Peyer's patch (tissue), 4 donors: ENCODE measurements at regions not wholly inside any gene's neighbourhood (a gene's known extent, or its start where the extent isn't known, plus 50 kb on each side); places are given as distances from the start of the nearest gene placed in this dataset.
"Not testable (repeated sequence)": the region's sequence is repeated elsewhere in the genome, so short reads cannot be mapped to it uniquely, and the experiment has no call there.

ENCODE experiments used
- DNase-seq, 3 donors: peaks; one replicate each; pipeline ENCODE4 v3.0.0-alpha.2; 2017 to 2019
- H3K27ac ChIP-seq, 4 donors: fragments of 200-600 bp; sonication (generic); one replicate each; pipeline ENCODE4 v1.5.1; 2016 to 2019
- H3K27me3 ChIP-seq, 2 donors: fragments of 200-600 bp; sonication (generic); one replicate each; pipeline ENCODE4 v1.5.1; 2019
- H3K36me3 ChIP-seq, 3 donors: fragments of 200-600 bp; sonication (generic); one replicate each; pipeline ENCODE4 v1.5.1; 2016 to 2019
- H3K4me1 ChIP-seq, 4 donors: fragments of 200-600 bp; sonication (generic); one replicate each; pipeline ENCODE4 v1.5.1; 2016 to 2019
- H3K4me3 ChIP-seq, 4 donors: fragments of 200-600 bp; sonication (generic); 1 replicate in 3 of 4; 2 replicates in 1 of 4; pipeline ENCODE4 v1.5.1; 2016 to 2019; ENCODE audit warnings: mild to moderate bottlenecking in 1 of 4
- H3K9me3 ChIP-seq, 4 donors: fragments of 200-600 bp; sonication (generic); one replicate each; pipeline ENCODE4 v1.5.1; 2016 to 2019; ENCODE audit warnings: mild to moderate bottlenecking in 1 of 4
- CTCF ChIP-seq, 6 experiments: fragments of 450-650 bp in 4 of 6; fragments of 200-600 bp in 2 of 6; sonication (generic) in 1 of 6; IDR thresholded peaks; one replicate each; pipeline ENCODE4 v1.5.1; 2017 to 2019; ENCODE audit warnings: antibody characterized with exemption in 6 of 6, mild to moderate bottlenecking in 3 of 6, moderate library complexity in 1 of 6
- POLR2A ChIP-seq, 2 donors: fragments of 450-650 bp; IDR thresholded peaks; one replicate each; pipeline ENCODE4 v1.5.1; 2017; ENCODE audit warnings: antibody characterized with exemption in 2 of 2, mild to moderate bottlenecking in 2 of 2, moderate library complexity in 2 of 2

- no peak for TF ChIP-seq CTCF (IDR thresholded peaks at IDR 0.05)
- TF ChIP-seq POLR2A (IDR thresholded peaks at IDR 0.05) = no peak
- no peaks in the 10 kb centered on the region for H3K27me3 ChIP-seq
Measured at GRCh38 chr15:62665449-62665848, 377.1 kb upstream of the TPM1 start.

GRCh38 chr15:62666046-62666445 is 376.5 kb upstream of the TPM1 start:
- Histone ChIP-seq H3K36me3 (peaks cover 0 to 5% (median 0%) of the 10 kb centered on the region in 3 donors), H3K4me3 (no peak overlapping the region), H3K27me3 (no peaks in the 10 kb centered on the region), H3K4me1 (no peaks in the 10 kb centered on the region), H3K27ac (no peak overlapping the region), H3K9me3 (no peaks in the 10 kb centered on the region)
- DNase-seq = no peak
- TF ChIP-seq CTCF (IDR thresholded peaks at IDR 0.05) (no peak), POLR2A (IDR thresholded peaks at IDR 0.05) (no peak)

More at GRCh38 chr15:62665449-62665848, 377.1 kb upstream of the TPM1 start:
- Histone ChIP-seq H3K36me3 (peaks cover 0 to 5% (median 0%) of the 10 kb centered on the region in 3 donors), H3K27ac (no peak overlapping the region), H3K4me1 (no peaks in the 10 kb centered on the region), H3K4me3 (no peak overlapping the region), H3K9me3 (no peaks in the 10 kb centered on the region)
- DNase-seq = no peak

DNA sequence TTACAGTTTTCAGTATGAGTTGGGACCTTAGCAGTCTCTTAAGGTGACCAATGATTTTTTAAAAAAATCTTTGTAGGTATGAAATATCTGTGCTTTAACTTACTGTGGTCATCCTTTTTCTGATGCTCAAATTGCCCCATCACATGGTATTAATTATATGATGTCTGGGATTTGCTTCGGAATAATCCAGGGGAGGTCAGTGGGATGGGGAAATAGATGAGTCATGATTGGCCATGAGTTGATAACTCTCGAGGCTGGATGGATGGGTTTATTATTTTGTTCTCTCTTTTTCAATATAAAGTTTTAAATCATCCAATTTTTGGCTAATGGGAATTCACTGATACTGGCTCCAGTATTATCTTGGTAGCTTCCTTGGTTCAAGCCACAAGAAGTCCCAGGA is 370.3 kb upstream of the TPM1 start:
- TF ChIP-seq CTCF (IDR thresholded peaks at IDR 0.05) (no peak), POLR2A (IDR thresholded peaks at IDR 0.05) (no peak)
- Histone ChIP-seq H3K9me3 (no peaks in the 10 kb centered on the region), H3K27ac (no peak overlapping the region), H3K36me3 (peaks cover 0 to 24% (median 0%) of the 10 kb centered on the region in 3 donors), H3K4me3 (no peak overlapping the region), H3K4me1 (no peaks in the 10 kb centered on the region), H3K27me3 (no peaks in the 10 kb centered on the region)
- DNase-seq = no peak

DNA sequence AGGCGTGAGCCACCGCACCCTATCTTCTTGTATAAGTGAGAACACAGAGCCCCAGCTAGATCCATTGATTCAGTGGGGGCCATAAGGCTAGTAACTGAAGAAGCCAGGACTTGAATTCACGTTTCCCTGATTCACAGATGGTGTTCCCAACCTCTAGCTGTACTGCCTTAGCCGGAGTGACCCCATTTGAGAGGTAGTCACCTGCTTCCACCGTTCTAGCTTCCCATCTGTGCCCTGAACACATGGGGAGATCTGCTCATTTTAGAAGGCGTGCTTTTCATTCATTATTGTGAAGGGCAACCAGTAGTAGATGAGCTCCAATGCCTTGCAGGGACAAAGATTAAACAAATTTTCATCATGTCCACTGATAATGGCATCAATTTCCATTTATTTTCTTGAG is 365.7 kb upstream of the TPM1 start:
- no peaks in the 10 kb centered on the region for H3K27me3 ChIP-seq
- no peak for DNase-seq
- H3K4me3 ChIP-seq = no peak overlapping the region
- no peaks in the 10 kb centered on the region for H3K4me1 ChIP-seq
- peaks cover 0 to 4% (median 0%) of the 10 kb centered on the region in 4 donors for H3K9me3 ChIP-seq
- peaks cover 0 to 21% (median 0%) of the 10 kb centered on the region in 3 donors for H3K36me3 ChIP-seq
- TF ChIP-seq CTCF (IDR thresholded peaks at IDR 0.05) (no peak), POLR2A (IDR thresholded peaks at IDR 0.05) (no peak)
- H3K27ac ChIP-seq = no peak overlapping the region

GRCh38 chr15:62681939-62682896 is 360.3 kb upstream of the TPM1 start:
- TF ChIP-seq POLR2A (IDR thresholded peaks at IDR 0.05) (no peak), CTCF (IDR thresholded peaks at IDR 0.05) (no peak)
- Histone ChIP-seq H3K27ac (no peak overlapping the region), H3K9me3 (peaks cover 0 to 4% (median 0%) of the 10 kb centered on the region in 4 donors), H3K4me3 (no peak overlapping the region), H3K36me3 (peaks cover 0 to 8% (median 0%) of the 10 kb centered on the region in 3 donors), H3K27me3 (no peaks in the 10 kb centered on the region), H3K4me1 (no peaks in the 10 kb centered on the region)
- no peak for DNase-seq

DNA sequence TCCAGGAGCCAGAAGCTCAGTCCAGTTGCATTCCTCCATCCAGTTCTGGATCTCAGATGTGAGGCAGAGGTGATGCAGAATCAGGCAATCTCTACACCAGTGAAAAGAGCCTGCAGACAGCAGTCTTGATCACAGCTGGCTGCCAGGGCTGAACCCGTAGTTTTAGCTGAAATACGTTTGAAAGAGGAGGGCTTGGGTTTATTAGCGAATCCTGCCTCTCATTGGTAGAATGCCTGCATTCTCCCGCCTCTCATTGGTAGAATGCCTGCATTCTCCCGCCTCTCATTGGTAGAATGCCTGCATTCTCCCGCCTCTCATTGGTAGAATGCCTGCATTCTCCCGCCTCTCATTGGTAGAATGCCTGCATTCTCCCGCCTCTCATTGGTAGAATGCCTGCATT is 359.4 kb upstream of the TPM1 start:
- not testable (repeated sequence) for H3K27ac ChIP-seq, H3K27me3 ChIP-seq, H3K9me3 ChIP-seq, DNase-seq, H3K4me1 ChIP-seq, H3K36me3 ChIP-seq, H3K4me3 ChIP-seq
